IMR-90 (cell line): ENCODE measurements at regions not wholly inside any gene's neighbourhood (a gene's known extent, or its start where the extent isn't known, plus 50 kb on each side); places are given as distances from the start of the nearest gene placed in this dataset.

Experiments used
- ATAC-seq: fragments of 200-7000 bp; cut with Tn5 transposase; 2 replicates; pipeline ENCODE4 v1.9.1; 2020; ENCODE audit warnings: low read depth, mild to moderate bottlenecking, moderate library complexity
- BruUV-seq: library from RNA; stranded (reverse); fragments of 400-500 nt; replicated peaks from 2 replicates; lab custom pipeline; 2021; lab: Mats Ljungman, UMichigan
- CTCF ChIA-PET: fragments of 300-600 bp; formaldehyde crosslinking; extraction: SDS; loops from one replicate; lab custom pipeline; 2021; ENCODE audit warnings: antibody characterized with exemption; lab: Yijun Ruan, JAX
- POLR2A ChIA-PET: fragments of 300-600 bp; sonication (Branson Sonifier 250); formaldehyde crosslinking; loops from one replicate; lab custom pipeline; 2022; ENCODE audit warnings: antibody characterized with exemption; ENCODE audit not compliant: unreplicated experiment; lab: Charles Lee
- DNase-seq: peaks from one replicate; pipeline ENCODE4 v3.0.0; 2013
- H2AFZ ChIP-seq: replicated peaks from 2 replicates; pipeline ENCODE3; 2013; ENCODE audit warnings: low read length, mild to moderate bottlenecking; ENCODE audit not compliant: poor library complexity
- H2AK5ac ChIP-seq: 2 replicates; pipeline ENCODE4 v1.6.1; 2013; ENCODE audit warnings: low read depth, low read length, inconsistent platforms
- H2AK9ac ChIP-seq: replicated peaks from 2 replicates; pipeline ENCODE3; 2013; ENCODE audit warnings: mild to moderate bottlenecking, low read depth, low read length, moderate library complexity; ENCODE audit not compliant: poor library complexity
- H2BK120ac ChIP-seq: 2 replicates; pipeline ENCODE4 v1.6.1; 2013; ENCODE audit warnings: low read depth, low read length, inconsistent platforms
- H2BK15ac ChIP-seq: 3 replicates; pipeline ENCODE4 v1.6.1; 2013; ENCODE audit warnings: low read depth, low read length, inconsistent platforms
- H2BK20ac ChIP-seq: 2 replicates; pipeline ENCODE4 v1.6.1; 2013; ENCODE audit warnings: low read depth, mild to moderate bottlenecking, inconsistent platforms, low read length, moderate library complexity
- H2BK5ac ChIP-seq: 2 replicates; pipeline ENCODE4 v1.6.1; 2013; ENCODE audit warnings: mild to moderate bottlenecking, low read depth, low read length, inconsistent platforms; ENCODE audit not compliant: poor library complexity, severe bottlenecking
- H3K14ac ChIP-seq: replicated peaks from 2 replicates; pipeline ENCODE4 v1.6.1; 2013; ENCODE audit warnings: low read depth, low read length, inconsistent platforms
- H3K18ac ChIP-seq: 2 replicates; pipeline ENCODE4 v1.6.1; 2013; ENCODE audit warnings: low read depth, low read length, control low read depth
- H3K23ac ChIP-seq: 2 replicates; pipeline ENCODE4 v1.6.1; 2013; ENCODE audit warnings: low read depth, low read length, inconsistent platforms
- H3K27ac ChIP-seq: 2 replicates; pipeline ENCODE4 v1.5.1; 2013; ENCODE audit warnings: mild to moderate bottlenecking, control low read depth, low read length; ENCODE audit not compliant: insufficient read depth
- H3K27me3 ChIP-seq: 2 replicates; pipeline ENCODE4 v1.6.1; 2013; ENCODE audit warnings: low read length; ENCODE audit not compliant: control insufficient read depth, insufficient read depth
- H3K36me3 ChIP-seq: 2 replicates; pipeline ENCODE4 v1.6.1; 2013; ENCODE audit warnings: low read length, mixed read lengths; ENCODE audit not compliant: control insufficient read depth, insufficient read depth
- H3K4ac ChIP-seq: 2 replicates; pipeline ENCODE4 v1.6.1; 2013; ENCODE audit warnings: low read depth, low read length, inconsistent platforms
- H3K4me1 ChIP-seq: 2 replicates; pipeline ENCODE4 v1.6.1; 2013; ENCODE audit warnings: low read length, mixed read lengths; ENCODE audit not compliant: control insufficient read depth, insufficient read depth
- H3K4me2 ChIP-seq: 2 replicates; pipeline ENCODE4 v1.6.1; 2013; ENCODE audit warnings: low read depth, mild to moderate bottlenecking, control low read depth, low read length, moderate library complexity
- H3K4me3 ChIP-seq: 2 replicates; pipeline ENCODE4 v1.5.1; 2013; ENCODE audit warnings: low read depth, mild to moderate bottlenecking, control low read depth, low read length, moderate library complexity; ENCODE audit not compliant: insufficient read depth
- H3K56ac ChIP-seq: 2 replicates; pipeline ENCODE4 v1.6.1; 2013; ENCODE audit warnings: low read length, inconsistent platforms; ENCODE audit not compliant: insufficient read depth; ENCODE audit errors: extremely low read depth
- H3K79me1 ChIP-seq, 2 experiments: 2 replicates each; pipeline ENCODE4 v1.6.1; 2013; ENCODE audit warnings: low read length in 2 of 2, inconsistent platforms in 1 of 2, low read depth in 1 of 2
- H3K9ac ChIP-seq: 2 replicates; pipeline ENCODE4 v1.6.1; 2013; ENCODE audit warnings: low read depth, low read length, control low read depth
- H3K9me1 ChIP-seq: 2 replicates; pipeline ENCODE4 v1.6.1; 2013; ENCODE audit warnings: low read length, inconsistent platforms; ENCODE audit not compliant: insufficient read depth
- H3K9me3 ChIP-seq: 2 replicates; pipeline ENCODE4 v1.6.1; 2013; ENCODE audit warnings: low read length; ENCODE audit not compliant: control insufficient read depth, insufficient read depth
- H4K20me1 ChIP-seq: 2 replicates; pipeline ENCODE4 v1.6.1; 2013; ENCODE audit warnings: low read length, inconsistent platforms; ENCODE audit not compliant: insufficient read depth
- H4K5ac ChIP-seq: 2 replicates; pipeline ENCODE4 v1.6.1; 2013; ENCODE audit warnings: mild to moderate bottlenecking, low read depth, low read length, control low read depth
- H4K8ac ChIP-seq, 2 experiments: 2 replicates each; pipeline ENCODE4 v1.6.1; 2013; ENCODE audit warnings: low read depth in 2 of 2, low read length in 2 of 2, control low read depth in 1 of 2, inconsistent platforms in 1 of 2
- H4K91ac ChIP-seq: 2 replicates; pipeline ENCODE4 v1.6.1; 2013; ENCODE audit warnings: low read depth, low read length, inconsistent platforms; ENCODE audit not compliant: insufficient read depth
- BHLHE40 ChIP-seq: fragments of 150-350 bp; IDR thresholded peaks from 2 replicates; pipeline ENCODE4 v1.6.1; 2016; ENCODE audit warnings: mild to moderate bottlenecking, low read depth, low read length
- CEBPB ChIP-seq: IDR thresholded peaks from 2 replicates; pipeline ENCODE4 v1.6.1; 2012; ENCODE audit warnings: low read depth, low read length, improper control_type of control experiment
- CHD1 ChIP-seq: IDR thresholded peaks from 2 replicates; pipeline ENCODE4 v1.6.1; 2012; ENCODE audit warnings: low read depth, low read length, improper control_type of control experiment
- FOS ChIP-seq: fragments of 150-350 bp; IDR thresholded peaks from 2 replicates; pipeline ENCODE4 v1.6.1; 2016; ENCODE audit warnings: low read depth, low read length
- MAZ ChIP-seq: IDR thresholded peaks from 2 replicates; pipeline ENCODE4 v1.6.1; 2012; ENCODE audit warnings: low read depth, mild to moderate bottlenecking, low read length, improper control_type of control experiment, moderate library complexity, borderline replicate concordance
- MXI1 ChIP-seq: IDR thresholded peaks from 2 replicates; pipeline ENCODE4 v1.6.1; 2012; ENCODE audit warnings: low read depth, mild to moderate bottlenecking, low read length, moderate library complexity, borderline replicate concordance
- NFE2L2 ChIP-seq: fragments of 150-350 bp; IDR thresholded peaks from 2 replicates; pipeline ENCODE4 v1.6.1; 2016; ENCODE audit warnings: low read depth, mild to moderate bottlenecking, low read length
- POLR2A ChIP-seq: IDR thresholded peaks from 2 replicates; pipeline ENCODE4 v1.6.1; 2012; ENCODE audit warnings: mild to moderate bottlenecking, low read depth, low read length
- RAD21 ChIP-seq: IDR thresholded peaks from 2 replicates; pipeline ENCODE4 v1.6.1; 2012; ENCODE audit warnings: low read length, improper control_type of control experiment
- RCOR1 ChIP-seq: IDR thresholded peaks from 2 replicates; pipeline ENCODE4 v1.6.1; 2012; ENCODE audit warnings: mild to moderate bottlenecking, low read length, improper control_type of control experiment; ENCODE audit not compliant: insufficient replicate concordance
- RFX5 ChIP-seq: IDR thresholded peaks from 2 replicates; pipeline ENCODE4 v1.8.0; 2012; ENCODE audit warnings: low read depth, mild to moderate bottlenecking, low read length, moderate library complexity
- SMC3 ChIP-seq: fragments of 150-350 bp; IDR thresholded peaks from 2 replicates; pipeline ENCODE4 v1.6.1; 2016; ENCODE audit warnings: low read depth, mild to moderate bottlenecking, antibody characterized with exemption, low read length, moderate library complexity
- USF2 ChIP-seq: fragments of 150-350 bp; IDR thresholded peaks from 2 replicates; pipeline ENCODE4 v1.6.1; 2017; ENCODE audit warnings: mild to moderate bottlenecking, antibody characterized with exemption, low read length, low read depth
- WGBS, 2 experiments: methylation state at CpG; one replicate each; pipeline versions ENCODE4 v1.1.5 to v1.1.7; 2013; ENCODE audit warnings: missing lambda C conversion rate in 2 of 2; ENCODE audit not compliant: insufficient read length in 1 of 2; ENCODE audit errors: extremely low coverage in 2 of 2; 5-methylcytosine and 5-hydroxymethylcytosine counted together
- dilution Hi-C: fragments of 300-500 bp; cut with HindIII; formaldehyde crosslinking; loops from one replicate; pipeline ENCODE4 v1.14.3; 2018; ENCODE audit warnings: low sequenced_read_pairs; ENCODE audit not compliant: unreplicated experiment
- in situ Hi-C: fragments of 300-500 bp; cut with MboI; formaldehyde crosslinking; loops from 3 replicates; pipeline ENCODE4 v1.14.3; 2019; ENCODE audit warnings: low sequenced_read_pairs, inconsistent platforms, mixed read lengths
- intact Hi-C: fragments of 100-400 bp; cut with micrococcal nuclease; formaldehyde crosslinking; loops from 2 replicates; pipeline ENCODE4 v1.10.0; 2022
- TF ChIP-seq, protein P1 (sequence below): conservative IDR thresholded peaks from 2 replicates; pipeline ENCODE4 v1.5.1; 2012; ENCODE audit warnings: mild to moderate bottlenecking, low read depth, low read length, improper control_type of control experiment

GRCh38 chr14:104350463-104351185 is 212.2 kb downstream of the KIF26A start:
- no peak overlapping the region for H2AK5ac ChIP-seq
- dilution Hi-C loops, result no loop called here
- no peak overlapping the region for H3K4me2 ChIP-seq
- H3K4ac ChIP-seq, result no peak overlapping the region
- H2BK120ac ChIP-seq, result no peak overlapping the region
- ATAC-seq (no peak), DNase-seq (no peak)
- no peak overlapping the region for H4K8ac ChIP-seq
- H3K56ac ChIP-seq, result no peak overlapping the region
- no peak overlapping the region for H3K18ac ChIP-seq
- H3K27ac ChIP-seq, result no peak overlapping the region
- no peaks in the 10 kb centered on the region for H3K4me1 ChIP-seq
- H2BK5ac ChIP-seq, result no peak overlapping the region
- ChIA-PET POLR2A (no interaction called here), CTCF (no interaction called here)
- H4K91ac ChIP-seq, result no peak overlapping the region
- in situ Hi-C loops, result no loop called here
- intact Hi-C loops, result no loop called here
- no TSS peak for BruUV-seq
- no peaks in the 10 kb centered on the region for H3K9me1 ChIP-seq
- H3K9me3 ChIP-seq, result peaks cover 32% of the 10 kb centered on the region
- no peak overlapping the region for H3K23ac ChIP-seq
- no peak overlapping the region for H3K14ac ChIP-seq
- no peak overlapping the region for H2AK9ac ChIP-seq
- H4K20me1 ChIP-seq, result no peaks in the 10 kb centered on the region
- H3K9ac ChIP-seq, result no peak overlapping the region
- no peaks in the 10 kb centered on the region for H3K27me3 ChIP-seq
- H4K5ac ChIP-seq, result no peak overlapping the region
- H3K36me3 ChIP-seq, result no peaks in the 10 kb centered on the region
- H2AFZ ChIP-seq, result no peak overlapping the region
- no CpG with 5 or more reads among the region's 8 CpGs for whole genome bisulfite sequencing, 2 experiments
- TF ChIP-seq RFX5 (no peak), MAZ (no peak), BHLHE40 (no peak), CHD1 (no peak), FOS (no peak), USF2 (no peak), POLR2A (no peak), MXI1 (no peak), NFE2L2 (no peak), RCOR1 (no peak), CEBPB (no peak), RAD21 (no peak), SMC3 (no peak)
- TF ChIP-seq, protein P1, sequence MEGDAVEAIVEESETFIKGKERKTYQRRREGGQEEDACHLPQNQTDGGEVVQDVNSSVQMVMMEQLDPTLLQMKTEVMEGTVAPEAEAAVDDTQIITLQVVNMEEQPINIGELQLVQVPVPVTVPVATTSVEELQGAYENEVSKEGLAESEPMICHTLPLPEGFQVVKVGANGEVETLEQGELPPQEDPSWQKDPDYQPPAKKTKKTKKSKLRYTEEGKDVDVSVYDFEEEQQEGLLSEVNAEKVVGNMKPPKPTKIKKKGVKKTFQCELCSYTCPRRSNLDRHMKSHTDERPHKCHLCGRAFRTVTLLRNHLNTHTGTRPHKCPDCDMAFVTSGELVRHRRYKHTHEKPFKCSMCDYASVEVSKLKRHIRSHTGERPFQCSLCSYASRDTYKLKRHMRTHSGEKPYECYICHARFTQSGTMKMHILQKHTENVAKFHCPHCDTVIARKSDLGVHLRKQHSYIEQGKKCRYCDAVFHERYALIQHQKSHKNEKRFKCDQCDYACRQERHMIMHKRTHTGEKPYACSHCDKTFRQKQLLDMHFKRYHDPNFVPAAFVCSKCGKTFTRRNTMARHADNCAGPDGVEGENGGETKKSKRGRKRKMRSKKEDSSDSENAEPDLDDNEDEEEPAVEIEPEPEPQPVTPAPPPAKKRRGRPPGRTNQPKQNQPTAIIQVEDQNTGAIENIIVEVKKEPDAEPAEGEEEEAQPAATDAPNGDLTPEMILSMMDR, result no peak
- H2BK15ac ChIP-seq, result no peak overlapping the region
- no peak overlapping the region for H2BK20ac ChIP-seq
- no peaks in the 10 kb centered on the region for H3K79me1 ChIP-seq
- H3K4me3 ChIP-seq, result no peak overlapping the region
